ENCODE measurements at regions not wholly inside any gene's neighbourhood (a gene's known extent, or its start where the extent isn't known, plus 50 kb on each side); places are given as distances from the start of the nearest gene placed in this dataset.

- H3F3A ChIP-seq (ENCODE audit: low read length, unreplicated experiment), result no peaks in the 10 kb centered on the region
- H3K4me3 ChIP-seq (ENCODE audit: low read length), result no peak overlapping the region
- no peak overlapping the region for H3K9ac ChIP-seq (ENCODE audit: low read length)
- H3K27me3 ChIP-seq (ENCODE audit: low read length), result no peaks in the 10 kb centered on the region
- DNase-seq (no peak), ATAC-seq (no peak)
- H3K9me2 ChIP-seq (replicated peaks; ENCODE audit: low read length), result no peaks in the 10 kb centered on the region
- peaks cover 2% of the 10 kb centered on the region for H3K4me1 ChIP-seq (ENCODE audit: insufficient read depth, low read length)
- ChIA-PET CTCF (no interaction called here), POLR2A (ENCODE audit: unreplicated experiment) (no interaction called here)
- no peak overlapping the region for H3K27ac ChIP-seq (ENCODE audit: low read length)
- BruUV-seq (replicated peaks), result no TSS peak
- H3K36me3 ChIP-seq (ENCODE audit: low read depth, low read length), result no peaks in the 10 kb centered on the region
- no peaks in the 10 kb centered on the region for H4K20me1 ChIP-seq (ENCODE audit: low read length)
- H3K9me3 ChIP-seq (ENCODE audit: low read length), result no peaks in the 10 kb centered on the region
- no peak overlapping the region for H2AFZ ChIP-seq (ENCODE audit: low read length)
- no peaks in the 10 kb centered on the region for H3K79me2 ChIP-seq (ENCODE audit: low read length)
- intact Hi-C loops (cut with micrococcal nuclease), result no loop called here
- H3K4me2 ChIP-seq (ENCODE audit: low read length), result no peak overlapping the region
- TF ChIP-seq CTCF (conservative IDR thresholded peaks at IDR 0.05; ENCODE audit: low read depth, low read length) (no peak), EZH2 (IDR thresholded peaks at IDR 0.05; ENCODE audit: low read length, unreplicated experiment) (no peak), EZH2phosphoT487 (IDR thresholded peaks at IDR 0.05; ENCODE audit: borderline replicate concordance, low read length) (no peak)
These were observed 138.0 kb upstream of the CRY1 start for GRCh38 chr12:107231303-107231702.

- POLR2A ChIA-PET (ENCODE audit: unreplicated experiment), result no interaction called here
- Histone ChIP-seq H3K9me3 (ENCODE audit: low read length) (no peaks in the 10 kb centered on the region), H3K36me3 (ENCODE audit: low read depth, low read length) (no peaks in the 10 kb centered on the region), H2AFZ (ENCODE audit: low read length) (no peak overlapping the region), H3K79me2 (ENCODE audit: low read length) (no peaks in the 10 kb centered on the region), H3K27me3 (ENCODE audit: low read length) (no peaks in the 10 kb centered on the region), H3K4me3 (ENCODE audit: low read length) (no peak overlapping the region), H3K4me1 (ENCODE audit: insufficient read depth, low read length) (peaks cover 25% of the 10 kb centered on the region), H3K9ac (ENCODE audit: low read length) (no peak overlapping the region), H4K20me1 (ENCODE audit: low read length) (no peaks in the 10 kb centered on the region), H3F3A (ENCODE audit: low read length, unreplicated experiment) (no peaks in the 10 kb centered on the region), H3K9me2 (replicated peaks; ENCODE audit: low read length) (no peaks in the 10 kb centered on the region), H3K4me2 (ENCODE audit: low read length) (no peak overlapping the region), H3K27ac (ENCODE audit: low read length) (no peak overlapping the region)
- no peak for TF ChIP-seq EZH2 (IDR thresholded peaks at IDR 0.05; ENCODE audit: low read length, unreplicated experiment)
- no peak for TF ChIP-seq EZH2phosphoT487 (IDR thresholded peaks at IDR 0.05; ENCODE audit: borderline replicate concordance, low read length)
- TF ChIP-seq CTCF (conservative IDR thresholded peaks at IDR 0.05; ENCODE audit: low read depth, low read length), result no peak
- ATAC-seq (no peak), DNase-seq (no peak)
- BruUV-seq (replicated peaks), result no TSS peak
- intact Hi-C loops (cut with micrococcal nuclease), result no loop called here
- CTCF ChIA-PET, result no interaction called here
These were observed 140.2 kb upstream of the CRY1 start for GRCh38 chr12:107233551-107233950.

DNA sequence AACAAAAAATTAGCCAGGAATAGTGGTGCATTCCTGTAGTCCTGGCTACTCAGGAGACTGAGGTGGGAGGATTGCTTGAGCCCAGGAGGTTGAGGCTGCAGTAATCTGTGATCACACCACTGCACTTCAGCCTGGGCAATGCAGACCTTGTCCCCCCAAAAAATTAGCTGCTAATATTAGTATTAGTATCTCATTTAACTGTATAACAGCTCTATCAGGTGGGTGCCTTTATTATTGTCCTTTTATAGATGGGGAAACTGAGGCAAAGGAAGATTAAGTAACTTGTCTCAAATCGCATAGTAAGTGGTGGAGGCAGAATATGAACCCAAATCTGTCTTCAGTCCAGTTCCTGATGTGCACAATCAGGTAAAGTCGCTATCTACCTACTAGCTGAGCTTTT is 142.3 kb upstream of the CRY1 start:
- Histone ChIP-seq H3K27ac (ENCODE audit: low read length) (no peak overlapping the region), H3K4me3 (ENCODE audit: low read length) (no peak overlapping the region), H3K4me1 (ENCODE audit: insufficient read depth, low read length) (peaks cover 25% of the 10 kb centered on the region), H3F3A (ENCODE audit: low read length, unreplicated experiment) (no peaks in the 10 kb centered on the region), H3K9me3 (ENCODE audit: low read length) (no peaks in the 10 kb centered on the region), H3K36me3 (ENCODE audit: low read depth, low read length) (no peaks in the 10 kb centered on the region), H2AFZ (ENCODE audit: low read length) (no peak overlapping the region), H3K9ac (ENCODE audit: low read length) (no peak overlapping the region), H3K27me3 (ENCODE audit: low read length) (no peaks in the 10 kb centered on the region), H3K4me2 (ENCODE audit: low read length) (no peak overlapping the region), H3K9me2 (replicated peaks; ENCODE audit: low read length) (no peaks in the 10 kb centered on the region), H3K79me2 (ENCODE audit: low read length) (no peaks in the 10 kb centered on the region), H4K20me1 (ENCODE audit: low read length) (no peaks in the 10 kb centered on the region)
- ATAC-seq (no peak), DNase-seq (no peak)
- ChIA-PET POLR2A (ENCODE audit: unreplicated experiment) (no interaction called here), CTCF (no interaction called here)
- BruUV-seq (replicated peaks), result no TSS peak
- TF ChIP-seq CTCF (conservative IDR thresholded peaks at IDR 0.05; ENCODE audit: low read depth, low read length) (no peak), EZH2phosphoT487 (IDR thresholded peaks at IDR 0.05; ENCODE audit: borderline replicate concordance, low read length) (no peak), EZH2 (IDR thresholded peaks at IDR 0.05; ENCODE audit: low read length, unreplicated experiment) (no peak)
- intact Hi-C loops (cut with micrococcal nuclease), result no loop called here

Data from PC-3 (cell line).